Choroid plexus epithelial cell (primary cell): ENCODE measurements at regions not wholly inside any gene's neighbourhood (a gene's known extent, or its start where the extent isn't known, plus 50 kb on each side); places are given as distances from the start of the nearest gene placed in this dataset.

ENCODE experiments used
- DNase-seq: peaks from one replicate; pipeline ENCODE4 v3.0.0-alpha.2; 2010; ENCODE audit warnings: low read depth
- H3K4me3 ChIP-seq: 2 replicates; pipeline ENCODE4 v1.5.1; 2011; ENCODE audit warnings: low read depth, mild to moderate bottlenecking, control low read depth, low read length, moderate library complexity
- TF ChIP-seq, protein P1 (sequence below): conservative IDR thresholded peaks from 2 replicates; pipeline ENCODE4 v1.5.1; 2011; ENCODE audit warnings: low read depth, mild to moderate bottlenecking, control low read depth, inconsistent platforms, low read length, moderate library complexity

DNA sequence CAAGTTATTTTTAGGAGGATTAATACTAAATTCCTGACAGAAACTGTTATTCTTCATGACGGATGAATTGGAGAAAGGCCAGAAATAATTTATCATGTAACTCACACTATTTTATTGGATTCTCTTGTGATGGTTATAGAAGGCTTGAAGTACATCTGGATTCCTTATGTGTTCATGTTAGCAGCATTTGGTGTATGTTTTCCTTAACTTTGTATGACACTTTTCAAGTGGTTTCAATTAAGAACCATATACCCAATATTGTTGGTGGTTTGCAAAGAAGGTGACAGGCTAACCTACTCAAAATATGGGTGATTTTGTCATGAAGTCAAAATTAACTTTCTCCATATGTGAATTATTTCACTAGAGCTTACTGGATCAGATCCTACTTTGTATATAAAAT lies 532.2 kb upstream of the CNTNAP2 start:
- H3K4me3 ChIP-seq = no peak overlapping the region
- no peak for DNase-seq
- TF ChIP-seq, protein P1, sequence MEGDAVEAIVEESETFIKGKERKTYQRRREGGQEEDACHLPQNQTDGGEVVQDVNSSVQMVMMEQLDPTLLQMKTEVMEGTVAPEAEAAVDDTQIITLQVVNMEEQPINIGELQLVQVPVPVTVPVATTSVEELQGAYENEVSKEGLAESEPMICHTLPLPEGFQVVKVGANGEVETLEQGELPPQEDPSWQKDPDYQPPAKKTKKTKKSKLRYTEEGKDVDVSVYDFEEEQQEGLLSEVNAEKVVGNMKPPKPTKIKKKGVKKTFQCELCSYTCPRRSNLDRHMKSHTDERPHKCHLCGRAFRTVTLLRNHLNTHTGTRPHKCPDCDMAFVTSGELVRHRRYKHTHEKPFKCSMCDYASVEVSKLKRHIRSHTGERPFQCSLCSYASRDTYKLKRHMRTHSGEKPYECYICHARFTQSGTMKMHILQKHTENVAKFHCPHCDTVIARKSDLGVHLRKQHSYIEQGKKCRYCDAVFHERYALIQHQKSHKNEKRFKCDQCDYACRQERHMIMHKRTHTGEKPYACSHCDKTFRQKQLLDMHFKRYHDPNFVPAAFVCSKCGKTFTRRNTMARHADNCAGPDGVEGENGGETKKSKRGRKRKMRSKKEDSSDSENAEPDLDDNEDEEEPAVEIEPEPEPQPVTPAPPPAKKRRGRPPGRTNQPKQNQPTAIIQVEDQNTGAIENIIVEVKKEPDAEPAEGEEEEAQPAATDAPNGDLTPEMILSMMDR = no peak

DNA sequence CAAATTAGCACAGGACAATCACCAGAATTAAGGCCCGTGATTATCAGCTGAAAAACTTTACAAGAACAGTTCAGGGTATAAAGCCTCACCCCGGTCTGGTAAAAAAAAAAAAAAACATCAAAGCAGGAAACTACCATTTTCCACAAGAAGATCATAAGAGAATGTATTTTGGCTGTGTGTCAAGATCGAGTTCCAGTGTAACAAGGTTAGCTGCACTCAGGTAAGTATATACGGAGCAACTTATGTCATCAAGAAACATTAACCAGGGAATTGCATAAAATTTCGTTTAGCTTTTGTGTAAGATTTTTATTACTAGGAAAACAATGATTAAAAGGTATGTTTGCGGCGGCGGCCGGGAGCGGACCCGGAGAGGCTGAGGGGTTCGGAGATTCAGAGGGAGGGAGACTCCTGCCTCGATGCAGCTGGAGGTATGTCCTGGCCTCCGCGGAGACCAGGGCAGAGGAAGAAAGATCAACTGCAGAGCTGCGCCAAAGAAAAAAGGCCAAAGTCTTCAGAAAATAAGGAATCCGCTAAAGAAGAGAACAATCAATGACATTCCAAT lies 533.8 kb upstream of the CNTNAP2 start:
- no peak for DNase-seq
- TF ChIP-seq, protein P1 = no peak
- H3K4me3 ChIP-seq = no peak overlapping the region

DNA sequence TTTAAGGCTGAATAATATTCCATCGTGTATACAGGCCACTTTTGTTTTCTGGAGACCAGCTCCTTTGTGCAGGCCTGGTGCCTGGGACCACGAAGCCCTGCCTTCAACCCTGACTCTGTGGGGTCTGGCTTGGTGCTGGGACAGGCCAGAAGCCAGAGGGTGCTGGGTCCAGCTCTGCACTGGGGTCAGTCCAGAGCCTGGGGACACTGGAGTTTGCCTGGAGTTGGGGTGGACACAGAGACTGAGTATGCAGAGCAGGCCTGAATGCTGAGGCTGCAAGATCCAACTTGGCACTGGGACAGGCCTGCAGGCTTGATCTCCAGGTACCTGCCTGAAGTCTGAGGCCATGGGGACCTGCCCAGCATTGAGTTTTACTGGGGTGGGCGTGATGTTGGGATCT lies 558.8 kb upstream of the CNTNAP2 start:
- H3K4me3 ChIP-seq = no peak overlapping the region
- TF ChIP-seq, protein P1 = no peak
- DNase-seq = no peak

DNA sequence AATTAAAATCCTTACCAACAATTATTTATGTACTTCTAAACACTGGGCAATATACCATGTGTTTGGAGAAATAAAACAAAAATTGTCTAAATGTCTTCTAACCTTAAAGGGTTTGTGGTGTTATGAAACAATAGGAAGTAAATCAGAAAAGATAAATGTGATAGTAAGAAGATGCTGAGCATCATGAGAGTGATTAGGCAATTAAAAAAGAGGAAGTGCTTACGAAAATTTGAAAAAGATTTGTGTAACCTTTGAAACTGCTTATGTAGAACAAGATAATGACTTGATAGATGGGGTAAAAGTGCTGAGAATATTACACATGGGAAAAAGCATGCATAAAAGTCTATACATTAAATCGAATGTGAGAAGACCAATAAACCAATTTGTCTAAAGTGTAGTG lies 573.4 kb upstream of the CNTNAP2 start:
- no peak overlapping the region for H3K4me3 ChIP-seq
- TF ChIP-seq, protein P1 = no peak
- no peak for DNase-seq

DNA sequence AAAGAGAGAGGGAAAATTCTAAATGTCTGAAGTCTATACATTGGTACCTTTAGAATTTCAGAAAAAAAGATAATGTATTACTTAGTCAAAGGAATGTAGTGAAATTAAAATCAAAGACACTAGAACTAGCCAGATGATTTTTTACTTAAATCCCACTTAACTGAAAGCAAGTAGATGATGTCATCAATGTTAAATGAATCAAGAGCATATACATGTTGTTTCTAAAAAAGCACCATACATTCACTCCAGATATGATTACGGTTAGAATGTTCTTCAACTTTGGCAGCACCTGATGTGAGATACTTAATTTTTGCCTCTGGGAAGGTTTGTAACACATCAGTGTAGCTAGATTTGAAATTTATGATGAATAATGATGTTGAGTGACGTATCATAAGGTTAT lies 576.7 kb upstream of the CNTNAP2 start:
- no peak for DNase-seq
- TF ChIP-seq, protein P1 = no peak
- H3K4me3 ChIP-seq = no peak overlapping the region

DNA sequence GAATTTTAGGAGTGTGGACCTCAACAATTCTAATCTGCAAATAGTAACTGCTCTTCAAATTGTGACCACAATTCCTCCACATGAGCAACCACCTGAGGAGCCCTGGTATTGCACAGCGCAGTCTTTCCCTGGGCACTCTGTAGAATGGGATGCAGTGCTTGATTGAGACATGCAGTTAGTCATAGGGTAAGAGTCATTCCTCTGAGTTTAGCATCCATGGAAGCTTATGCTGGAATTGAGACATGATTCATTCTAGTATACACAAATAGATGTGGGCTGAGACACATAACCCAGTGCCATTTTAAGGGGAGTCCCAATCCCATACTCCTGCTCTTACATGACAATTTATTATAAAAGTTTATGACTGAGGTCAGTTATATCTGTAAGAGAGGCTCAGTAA lies 582.3 kb upstream of the CNTNAP2 start:
- peak; percentile 0 for DNase-seq
- no peak overlapping the region for H3K4me3 ChIP-seq
- TF ChIP-seq, protein P1 = no peak

DNA sequence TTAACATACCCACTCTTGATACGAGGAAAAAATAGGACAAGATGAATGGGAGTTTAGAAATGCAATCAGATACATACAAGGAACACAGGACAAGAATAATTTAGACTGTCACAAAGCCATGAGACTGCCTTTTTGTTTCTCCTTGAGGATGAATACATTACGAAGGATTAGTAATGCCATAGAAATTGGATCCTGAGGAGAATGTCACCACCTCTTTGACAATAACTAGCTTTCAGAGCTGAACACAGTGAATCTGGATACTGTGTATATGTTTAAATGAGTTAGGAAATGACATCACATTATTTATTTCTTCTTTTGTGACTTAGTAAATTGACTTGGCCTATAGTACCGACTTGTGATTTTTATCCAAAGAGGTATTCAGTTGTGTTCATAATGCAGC lies 596.3 kb upstream of the CNTNAP2 start:
- H3K4me3 ChIP-seq = no peak overlapping the region
- no peak for DNase-seq
- TF ChIP-seq, protein P1 = no peak
